Breast epithelium (tissue), 4 donors: ENCODE measurements at regions not wholly inside any gene's neighbourhood (a gene's known extent, or its start where the extent isn't known, plus 50 kb on each side); places are given as distances from the start of the nearest gene placed in this dataset.

Source experiments
- DNase-seq, 2 donors: peaks; one replicate each; pipeline ENCODE4 v3.0.0-alpha.2; 2019; ENCODE audit warnings: low spot score in 2 of 2
- H3K27ac ChIP-seq, 2 donors: fragments of 200-600 bp; sonication (generic) in 1 of 2; one replicate each; pipeline ENCODE4 v1.5.1; 2016 to 2019; ENCODE audit warnings: mild to moderate bottlenecking in 1 of 2
- H3K27me3 ChIP-seq, 2 donors: fragments of 200-600 bp; sonication (generic) in 1 of 2; one replicate each; pipeline versions ENCODE4 v1.5.1 to v1.6.0; 2017 to 2019; ENCODE audit warnings: control low read depth in 1 of 2, mild to moderate bottlenecking in 1 of 2
- H3K36me3 ChIP-seq: fragments of 200-600 bp; one replicate; pipeline ENCODE4 v1.5.1; 2019
- H3K4me1 ChIP-seq, 2 donors: fragments of 200-600 bp; sonication (generic); one replicate each; pipeline ENCODE4 v1.5.1; 2016 to 2019; ENCODE audit warnings: control low read depth in 1 of 2
- H3K4me3 ChIP-seq, 3 donors: fragments of 200-600 bp; sonication (generic); 1 replicate in 2 of 3; 2 replicates in 1 of 3; pipeline ENCODE4 v1.5.1; 2016 to 2019; ENCODE audit warnings: mild to moderate bottlenecking in 3 of 3, moderate library complexity in 2 of 3
- H3K9me3 ChIP-seq, 2 donors: fragments of 200-600 bp; sonication (generic) in 1 of 2; one replicate each; pipeline ENCODE4 v1.5.1; 2016 to 2019; ENCODE audit warnings: control low read depth in 1 of 2
- POLR2A ChIP-seq: fragments of 450-650 bp; IDR thresholded peaks from one replicate; pipeline ENCODE4 v1.6.1; 2016; ENCODE audit warnings: antibody characterized with exemption, mild to moderate bottlenecking, moderate library complexity
- POLR2AphosphoS5 ChIP-seq, 3 donors: sonication (generic); formaldehyde crosslinking; IDR thresholded peaks; one replicate each; pipeline ENCODE4 v1.6.1; 2017; ENCODE audit warnings: antibody characterized with exemption in 3 of 3
- intact Hi-C: fragments of 100-400 bp; cut with DNase I; formaldehyde crosslinking; loops from one replicate; pipeline ENCODE4 v1.15.1; 2023; ENCODE audit warnings: low total_unique reads
- TF ChIP-seq, protein P1 (sequence below), 3 donors: fragments of 450-650 bp; IDR thresholded peaks; one replicate each; pipeline ENCODE4 v1.5.1; 2016 to 2017; ENCODE audit warnings: antibody characterized with exemption in 3 of 3, mild to moderate bottlenecking in 3 of 3, moderate library complexity in 3 of 3

DNA sequence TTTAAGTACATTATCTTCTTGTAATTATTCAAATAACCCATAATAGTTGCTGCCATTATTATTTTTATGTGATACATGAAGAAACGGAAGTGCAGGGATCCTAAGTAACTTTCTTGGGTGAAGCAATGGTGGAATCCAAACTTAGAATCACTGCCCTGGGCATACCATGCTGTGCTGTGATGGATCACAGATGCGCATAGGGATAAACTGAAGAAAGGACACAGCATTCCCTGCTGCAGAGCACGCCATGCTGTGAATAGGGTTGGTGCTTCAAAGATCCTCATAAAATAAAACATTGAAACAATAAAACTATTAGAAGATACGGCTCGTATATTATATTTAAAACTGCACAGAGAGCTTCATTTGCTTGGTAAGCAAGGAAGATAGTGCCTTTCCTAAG, 211.7 kb upstream of the ADAMTS16 start:
- Histone ChIP-seq H3K9me3 (peaks cover 0 to 8% of the 10 kb centered on the region in 2 donors), H3K4me1 (no peaks in the 10 kb centered on the region), H3K27ac (no peak overlapping the region), H3K4me3 (no peak overlapping the region), H3K27me3 (no peaks in the 10 kb centered on the region), H3K36me3 (no peaks in the 10 kb centered on the region)
- TF ChIP-seq POLR2AphosphoS5 (IDR thresholded peaks at IDR 0.05) = no peak
- no peak for TF ChIP-seq POLR2A
- intact Hi-C loops = no loop called here
- DNase-seq = no peak

GRCh38 chr5:4929092-4929655, 211.0 kb upstream of the ADAMTS16 start:
- intact Hi-C loops = no loop called here
- TF ChIP-seq POLR2AphosphoS5 (IDR thresholded peaks at IDR 0.05) = no peak
- TF ChIP-seq POLR2A = no peak
- TF ChIP-seq, protein P1, sequence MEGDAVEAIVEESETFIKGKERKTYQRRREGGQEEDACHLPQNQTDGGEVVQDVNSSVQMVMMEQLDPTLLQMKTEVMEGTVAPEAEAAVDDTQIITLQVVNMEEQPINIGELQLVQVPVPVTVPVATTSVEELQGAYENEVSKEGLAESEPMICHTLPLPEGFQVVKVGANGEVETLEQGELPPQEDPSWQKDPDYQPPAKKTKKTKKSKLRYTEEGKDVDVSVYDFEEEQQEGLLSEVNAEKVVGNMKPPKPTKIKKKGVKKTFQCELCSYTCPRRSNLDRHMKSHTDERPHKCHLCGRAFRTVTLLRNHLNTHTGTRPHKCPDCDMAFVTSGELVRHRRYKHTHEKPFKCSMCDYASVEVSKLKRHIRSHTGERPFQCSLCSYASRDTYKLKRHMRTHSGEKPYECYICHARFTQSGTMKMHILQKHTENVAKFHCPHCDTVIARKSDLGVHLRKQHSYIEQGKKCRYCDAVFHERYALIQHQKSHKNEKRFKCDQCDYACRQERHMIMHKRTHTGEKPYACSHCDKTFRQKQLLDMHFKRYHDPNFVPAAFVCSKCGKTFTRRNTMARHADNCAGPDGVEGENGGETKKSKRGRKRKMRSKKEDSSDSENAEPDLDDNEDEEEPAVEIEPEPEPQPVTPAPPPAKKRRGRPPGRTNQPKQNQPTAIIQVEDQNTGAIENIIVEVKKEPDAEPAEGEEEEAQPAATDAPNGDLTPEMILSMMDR (IDR thresholded peaks at IDR 0.05) = no peak
- Histone ChIP-seq H3K9me3 (peaks cover 0 to 10% of the 10 kb centered on the region in 2 donors), H3K4me3 (no peak overlapping the region), H3K4me1 (no peaks in the 10 kb centered on the region), H3K27ac (no peak overlapping the region), H3K36me3 (no peaks in the 10 kb centered on the region), H3K27me3 (no peaks in the 10 kb centered on the region)
- no peak for DNase-seq

- H3K36me3 ChIP-seq = no peaks in the 10 kb centered on the region
- no peaks in the 10 kb centered on the region for H3K9me3 ChIP-seq
- intact Hi-C loops = no loop called here
- no peak overlapping the region for H3K27ac ChIP-seq
- no peaks in the 10 kb centered on the region for H3K27me3 ChIP-seq
- TF ChIP-seq, protein P1 (IDR thresholded peaks at IDR 0.05) = no peak
- TF ChIP-seq POLR2A = no peak
- no peak for TF ChIP-seq POLR2AphosphoS5 (IDR thresholded peaks at IDR 0.05)
- H3K4me3 ChIP-seq = no peak overlapping the region
- no peak for DNase-seq
- no peaks in the 10 kb centered on the region for H3K4me1 ChIP-seq
These were observed 200.9 kb upstream of the ADAMTS16 start for GRCh38 chr5:4939042-4939781.

GRCh38 chr5:4941161-4941560, 199.0 kb upstream of the ADAMTS16 start:
- intact Hi-C loops = no loop called here
- no peaks in the 10 kb centered on the region for H3K36me3 ChIP-seq
- H3K9me3 ChIP-seq = no peaks in the 10 kb centered on the region
- no peaks in the 10 kb centered on the region for H3K27me3 ChIP-seq
- no peak overlapping the region for H3K4me3 ChIP-seq
- no peaks in the 10 kb centered on the region for H3K4me1 ChIP-seq
- H3K27ac ChIP-seq = no peak overlapping the region
- no peak for DNase-seq
- TF ChIP-seq POLR2AphosphoS5 (IDR thresholded peaks at IDR 0.05) (no peak), POLR2A (no peak)
- TF ChIP-seq, protein P1 (IDR thresholded peaks at IDR 0.05) = no peak

DNA sequence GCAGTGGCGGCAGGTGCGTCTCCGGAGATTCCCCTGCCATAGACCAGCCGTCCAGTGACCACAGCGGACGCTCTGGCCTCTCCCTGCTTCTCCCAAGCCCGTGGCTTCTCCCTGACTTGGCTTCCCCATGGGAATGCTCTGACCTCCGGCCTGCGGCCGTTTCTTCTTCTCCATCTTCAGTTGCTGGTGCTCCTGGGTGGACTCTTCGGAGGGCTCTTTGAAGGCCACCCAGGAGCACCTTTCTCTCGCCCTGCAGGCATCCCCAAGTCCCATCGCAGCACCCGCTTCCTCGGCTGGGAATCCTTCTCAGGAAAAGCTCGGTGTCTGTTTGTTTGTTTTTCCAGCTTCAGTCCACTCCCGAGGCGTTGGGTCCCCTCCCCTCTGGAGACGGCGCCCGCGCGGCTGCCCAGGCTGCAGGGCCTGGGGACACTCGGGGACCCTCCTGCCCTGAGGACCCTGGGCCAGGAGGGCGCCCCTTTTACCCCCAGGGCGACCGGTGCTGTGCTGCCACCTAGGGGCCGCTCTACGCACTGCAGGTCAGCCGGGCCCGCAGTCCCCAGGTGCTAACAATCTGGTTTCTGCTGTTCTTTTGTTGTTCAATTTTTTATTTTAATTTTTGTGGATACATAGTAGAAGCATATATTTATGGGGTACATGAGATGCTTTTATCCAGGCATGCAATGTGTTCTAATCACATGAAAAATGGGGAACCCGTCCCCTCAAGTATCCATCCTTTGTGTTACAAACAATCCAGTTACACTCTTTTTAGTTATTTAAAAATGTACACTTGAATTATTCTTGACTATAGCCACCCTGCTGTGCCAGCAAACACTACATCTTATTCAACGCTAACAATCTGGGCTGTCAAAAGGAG, 197.9 kb upstream of the ADAMTS16 start:
- no peaks in the 10 kb centered on the region for H3K9me3 ChIP-seq
- no peaks in the 10 kb centered on the region for H3K4me1 ChIP-seq
- no peaks in the 10 kb centered on the region for H3K27me3 ChIP-seq
- TF ChIP-seq, protein P1 (IDR thresholded peaks at IDR 0.05) = peak in 1 of 3 donors; percentile 49
- no peak for TF ChIP-seq POLR2AphosphoS5 (IDR thresholded peaks at IDR 0.05)
- intact Hi-C loops = no loop called here
- no peak overlapping the region for H3K4me3 ChIP-seq
- H3K36me3 ChIP-seq = no peaks in the 10 kb centered on the region
- no peak for DNase-seq
- no peak overlapping the region for H3K27ac ChIP-seq
